Nephron (organoid): ENCODE measurements at regions not wholly inside any gene's neighbourhood (a gene's known extent, or its start where the extent isn't known, plus 50 kb on each side); places are given as distances from the start of the nearest gene placed in this dataset.

Experiments
- H3K27ac Mint-ChIP-seq, 3 experiments: 2 replicates each; pipeline ENCODE4 v1.8.0; 2020; ENCODE audit warnings: mixed read lengths in 3 of 3, mild to moderate bottlenecking in 2 of 3, moderate library complexity in 1 of 3
- H3K27me3 Mint-ChIP-seq: 2 replicates; pipeline ENCODE4 v1.8.0; 2021; ENCODE audit warnings: low read depth, mild to moderate bottlenecking, moderate library complexity, mixed read lengths
- H3K36me3 Mint-ChIP-seq: 2 replicates; pipeline ENCODE4 v1.8.0; 2020; ENCODE audit warnings: low read depth, mixed read lengths
- H3K4me1 Mint-ChIP-seq: 2 replicates; pipeline ENCODE4 v1.8.0; 2020; ENCODE audit warnings: mixed read lengths
- H3K4me3 Mint-ChIP-seq, 3 experiments: 2 replicates each; pipeline ENCODE4 v1.8.0; 2020; ENCODE audit warnings: mild to moderate bottlenecking in 3 of 3, mixed read lengths in 3 of 3, moderate library complexity in 2 of 3
- H3K9me3 Mint-ChIP-seq: 2 replicates; pipeline ENCODE4 v1.8.0; 2020; ENCODE audit warnings: mixed read lengths
- TF ChIP-seq, protein P1 (sequence below), 3 experiments: fragments of 200-600 bp; sonication (generic); IDR thresholded peaks; one replicate each; pipeline ENCODE4 v1.5.0; 2021; ENCODE audit warnings: antibody characterized with exemption in 3 of 3; ENCODE audit not compliant: unreplicated experiment in 3 of 3

DNA sequence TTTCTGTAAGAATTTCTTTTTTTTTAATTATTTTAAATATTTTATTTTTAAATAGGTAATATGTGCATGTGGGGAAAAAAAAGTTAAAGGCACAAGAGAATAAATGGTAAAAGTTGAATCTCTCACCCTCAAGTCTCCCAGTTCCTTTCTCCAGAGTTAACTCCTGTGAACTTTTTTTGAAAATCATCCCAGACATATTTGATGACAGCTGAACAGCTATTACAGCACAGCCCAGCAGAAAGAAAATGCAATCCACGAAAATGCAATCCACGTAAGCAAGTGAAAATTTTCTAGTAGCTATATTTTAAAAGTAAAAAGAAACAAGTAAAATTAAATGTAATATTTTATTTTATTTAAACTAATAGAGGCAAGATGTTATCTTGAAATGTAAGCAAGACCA lies 310.0 kb upstream of the RUNX1 start:
- Mint-ChIP-seq H3K27ac (no peak overlapping the region), H3K4me1 (peaks cover 24% of the 10 kb centered on the region), H3K9me3 (no peaks in the 10 kb centered on the region), H3K27me3 (peaks cover 6% of the 10 kb centered on the region), H3K4me3 (peak overlapping the region in 1 of 3 experiments; percentile 47), H3K36me3 (no peaks in the 10 kb centered on the region)
- TF ChIP-seq, protein P1, sequence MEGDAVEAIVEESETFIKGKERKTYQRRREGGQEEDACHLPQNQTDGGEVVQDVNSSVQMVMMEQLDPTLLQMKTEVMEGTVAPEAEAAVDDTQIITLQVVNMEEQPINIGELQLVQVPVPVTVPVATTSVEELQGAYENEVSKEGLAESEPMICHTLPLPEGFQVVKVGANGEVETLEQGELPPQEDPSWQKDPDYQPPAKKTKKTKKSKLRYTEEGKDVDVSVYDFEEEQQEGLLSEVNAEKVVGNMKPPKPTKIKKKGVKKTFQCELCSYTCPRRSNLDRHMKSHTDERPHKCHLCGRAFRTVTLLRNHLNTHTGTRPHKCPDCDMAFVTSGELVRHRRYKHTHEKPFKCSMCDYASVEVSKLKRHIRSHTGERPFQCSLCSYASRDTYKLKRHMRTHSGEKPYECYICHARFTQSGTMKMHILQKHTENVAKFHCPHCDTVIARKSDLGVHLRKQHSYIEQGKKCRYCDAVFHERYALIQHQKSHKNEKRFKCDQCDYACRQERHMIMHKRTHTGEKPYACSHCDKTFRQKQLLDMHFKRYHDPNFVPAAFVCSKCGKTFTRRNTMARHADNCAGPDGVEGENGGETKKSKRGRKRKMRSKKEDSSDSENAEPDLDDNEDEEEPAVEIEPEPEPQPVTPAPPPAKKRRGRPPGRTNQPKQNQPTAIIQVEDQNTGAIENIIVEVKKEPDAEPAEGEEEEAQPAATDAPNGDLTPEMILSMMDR (IDR thresholded peaks at IDR 0.05; ENCODE audit: unreplicated experiment in 3 of 3), result no peak

GRCh38 chr21:35358008-35358407 lies 308.9 kb upstream of the RUNX1 start:
- H3K4me3 Mint-ChIP-seq, result peak overlapping the region in 2 of 3 experiments; percentile 35 to 78
- H3K9me3 Mint-ChIP-seq, result no peaks in the 10 kb centered on the region
- no peaks in the 10 kb centered on the region for H3K36me3 Mint-ChIP-seq

GRCh38 chr21:35357041-35357780 lies 308.1 kb upstream of the RUNX1 start:
- H3K4me3 Mint-ChIP-seq, result peak overlapping the region in 2 of 3 experiments; percentile 35 to 78
- peak overlapping the region in 2 of 3 experiments; percentile 45 for H3K27ac Mint-ChIP-seq
- H3K4me1 Mint-ChIP-seq, result peaks cover 29% of the 10 kb centered on the region
- TF ChIP-seq, protein P1 (IDR thresholded peaks at IDR 0.05; ENCODE audit: unreplicated experiment in 3 of 3), result no peak
- H3K36me3 Mint-ChIP-seq, result no peaks in the 10 kb centered on the region
- H3K9me3 Mint-ChIP-seq, result no peaks in the 10 kb centered on the region
- no peaks in the 10 kb centered on the region for H3K27me3 Mint-ChIP-seq

More at GRCh38 chr21:35358008-35358407, 308.9 kb upstream of the RUNX1 start:
- H3K4me1 Mint-ChIP-seq, result peaks cover 29% of the 10 kb centered on the region
- TF ChIP-seq, protein P1 (IDR thresholded peaks at IDR 0.05; ENCODE audit: unreplicated experiment in 3 of 3), result no peak
- H3K27ac Mint-ChIP-seq, result peak overlapping the region in 2 of 3 experiments; percentile 45
- H3K27me3 Mint-ChIP-seq, result peaks cover 4% of the 10 kb centered on the region

DNA sequence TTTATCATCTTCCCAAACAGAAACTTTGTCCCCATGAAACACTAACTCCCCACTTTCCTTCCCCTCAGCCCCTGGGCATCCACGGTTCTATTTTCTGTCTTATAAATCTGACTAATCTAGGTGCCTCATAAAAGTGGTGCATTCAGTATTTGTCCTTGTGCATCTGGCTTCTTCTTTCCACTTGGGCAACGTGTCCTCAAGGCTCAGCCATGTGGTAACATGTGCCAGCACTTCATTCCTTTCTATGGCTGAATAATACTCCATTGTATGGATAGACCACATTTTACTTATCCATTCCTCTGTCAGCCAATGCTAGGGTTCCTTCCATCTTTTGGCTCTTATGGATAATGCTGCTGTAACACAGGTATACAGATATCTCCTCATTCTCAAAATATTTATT lies 305.0 kb upstream of the RUNX1 start:
- Mint-ChIP-seq H3K27ac (no peak overlapping the region), H3K4me3 (no peak overlapping the region), H3K4me1 (peaks cover 25% of the 10 kb centered on the region), H3K9me3 (no peaks in the 10 kb centered on the region), H3K36me3 (no peaks in the 10 kb centered on the region), H3K27me3 (no peaks in the 10 kb centered on the region)
- TF ChIP-seq, protein P1 (IDR thresholded peaks at IDR 0.05; ENCODE audit: unreplicated experiment in 3 of 3), result no peak

DNA sequence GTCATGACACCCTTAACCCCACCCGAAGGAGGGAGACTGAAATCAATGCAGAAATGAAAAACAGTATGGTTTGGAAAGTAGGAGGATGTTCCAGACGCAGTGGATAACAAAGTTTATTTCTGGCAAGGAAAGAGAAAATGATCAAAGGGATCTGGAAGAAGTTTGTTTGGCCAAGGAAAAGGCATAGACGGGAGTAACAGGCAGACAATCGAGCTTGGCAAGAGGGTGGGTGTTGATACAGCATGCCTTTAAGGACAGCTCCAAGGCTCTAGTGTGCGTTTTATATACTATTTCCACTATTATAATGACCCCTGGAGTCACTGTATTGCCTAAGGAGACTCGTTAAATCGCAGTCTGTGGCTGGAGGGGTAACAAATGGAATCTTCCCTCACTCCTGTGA lies 303.7 kb upstream of the RUNX1 start:
- H3K9me3 Mint-ChIP-seq, result no peaks in the 10 kb centered on the region
- no peaks in the 10 kb centered on the region for H3K27me3 Mint-ChIP-seq
- no peak overlapping the region for H3K4me3 Mint-ChIP-seq
- peak overlapping the region in 1 of 3 experiments; percentile 74 for H3K27ac Mint-ChIP-seq
- no peaks in the 10 kb centered on the region for H3K36me3 Mint-ChIP-seq
- TF ChIP-seq, protein P1 (IDR thresholded peaks at IDR 0.05; ENCODE audit: unreplicated experiment in 3 of 3), result no peak
- peaks cover 24% of the 10 kb centered on the region for H3K4me1 Mint-ChIP-seq
